NCI-H345 treated with DMSO at 0.1 percent for 48 hours (cell line): ENCODE measurements at regions not wholly inside any gene's neighbourhood (a gene's known extent, or its start where the extent isn't known, plus 50 kb on each side); places are given as distances from the start of the nearest gene placed in this dataset.
A peak's percentile ranks its signal among the peaks of the same experiment; 100 is the strongest.
"Not testable (repeated sequence)": the region's sequence is repeated elsewhere in the genome, so short reads cannot be mapped to it uniquely, and the experiment has no call there.

Experiments used
- DNase-seq: peaks from one replicate; lab custom pipeline; 2025; ENCODE audit not compliant: unreplicated experiment; lab: John Stamatoyannopoulos, UW

DNA sequence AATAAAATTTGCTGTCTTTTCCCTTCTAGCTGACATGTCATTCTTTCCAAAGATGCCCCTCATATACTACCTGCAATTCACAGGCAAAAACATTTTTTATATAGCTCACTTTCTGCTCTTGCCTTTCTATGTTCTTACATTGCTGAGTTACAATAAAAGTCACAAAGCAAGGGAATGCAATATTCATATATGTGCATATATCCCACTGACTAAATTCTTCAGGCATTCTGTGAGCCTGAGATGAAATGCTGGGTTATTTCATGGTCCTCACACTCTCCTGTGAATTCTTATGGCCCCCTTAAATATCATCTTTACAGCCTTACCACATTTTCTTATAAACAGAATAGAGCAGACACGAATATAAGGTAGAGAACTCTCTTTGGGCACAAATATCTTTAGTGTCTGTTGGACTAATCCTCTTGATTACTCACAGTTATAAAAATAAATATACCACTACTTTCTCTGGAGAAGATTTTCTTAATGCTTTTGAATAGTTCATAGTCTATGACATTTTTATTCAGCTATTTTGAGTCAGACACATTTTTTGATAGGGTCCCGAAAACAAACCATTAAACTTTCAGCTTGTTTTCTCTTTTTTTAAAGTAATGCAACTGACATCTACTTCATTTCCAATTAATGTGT lies 84.1 kb upstream of the H2AZ1 start:
- DNase-seq, result no peak

DNA sequence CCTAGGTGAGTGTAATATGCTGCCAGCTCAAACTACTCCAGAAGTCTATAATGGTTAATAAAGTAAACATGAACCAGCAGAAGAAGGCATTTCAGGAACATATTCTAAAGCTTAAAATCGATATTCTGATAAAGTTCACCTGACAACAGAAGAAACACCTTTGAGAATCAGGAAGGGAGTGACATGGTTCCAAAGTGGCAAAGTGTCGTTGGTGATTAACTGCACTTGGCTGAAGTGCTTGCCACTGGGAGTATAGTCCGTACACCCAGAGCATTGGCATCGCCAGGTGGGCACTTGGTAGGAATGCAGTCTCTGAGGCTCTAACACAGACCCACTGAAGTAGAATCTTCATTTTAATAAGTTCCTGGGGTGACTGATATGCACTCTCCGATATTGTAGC lies 76.0 kb upstream of the H2AZ1 start:
- DNase-seq, result no peak

DNA sequence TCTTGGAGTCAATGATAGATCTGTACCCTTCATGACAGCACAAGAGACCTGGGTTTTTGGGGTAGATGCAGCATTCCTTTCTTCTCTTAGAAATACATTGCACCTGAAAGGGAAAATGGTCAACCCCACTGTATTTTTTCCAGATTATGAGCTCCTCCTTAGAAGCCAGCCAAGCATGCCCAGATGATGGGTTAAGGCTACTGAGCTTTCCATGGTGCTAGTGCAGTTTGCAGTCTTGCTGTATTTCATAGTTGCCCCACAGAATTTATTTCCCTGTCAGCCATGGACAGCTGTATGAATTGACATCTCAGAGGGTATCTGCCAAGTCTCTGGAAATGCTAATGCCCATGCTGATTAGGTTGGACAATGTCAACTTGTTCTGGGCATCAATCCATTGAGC lies 73.7 kb upstream of the H2AZ1 start:
- no peak for DNase-seq

DNA sequence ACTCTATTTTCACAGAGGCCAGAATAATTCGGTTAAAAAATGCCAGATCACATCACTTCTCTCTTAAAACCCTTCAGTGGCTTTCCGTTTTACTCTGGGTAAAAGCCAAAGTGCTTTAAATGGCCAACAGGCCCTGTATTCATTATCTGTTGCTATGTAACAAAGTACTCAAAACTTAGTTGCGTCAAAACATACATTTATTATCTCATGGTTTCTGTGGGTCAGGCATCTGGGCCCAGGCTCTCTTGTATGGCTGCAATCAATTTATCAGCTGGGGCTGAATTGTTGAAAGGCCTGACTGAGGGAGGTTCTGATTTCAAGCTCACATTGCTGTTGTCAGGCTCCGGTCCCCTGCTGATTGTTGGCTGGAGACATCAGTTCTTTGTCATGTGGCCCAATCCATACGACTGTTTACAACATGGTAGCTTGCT lies 72.7 kb upstream of the H2AZ1 start:
- peak; percentile 56 for DNase-seq

DNA sequence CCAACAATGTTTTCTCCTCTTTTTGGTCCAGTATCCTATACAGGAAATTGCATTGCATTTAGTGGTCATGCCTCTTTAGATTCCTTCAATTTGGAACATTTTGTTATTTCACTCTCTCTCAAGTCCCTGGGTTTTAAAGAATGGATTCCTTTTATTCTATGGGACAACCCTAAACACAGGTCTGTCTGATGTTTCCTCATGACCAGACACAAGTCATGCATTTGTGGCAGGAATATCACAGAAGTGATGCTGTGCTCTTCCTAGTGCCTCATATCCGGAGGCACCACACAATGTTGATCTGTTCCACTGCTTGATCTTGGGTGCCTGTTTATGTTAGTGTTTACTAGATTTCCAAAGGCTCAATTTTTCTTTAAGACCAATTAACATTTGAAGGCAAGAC lies 69.7 kb upstream of the H2AZ1 start:
- DNase-seq, result no peak

DNA sequence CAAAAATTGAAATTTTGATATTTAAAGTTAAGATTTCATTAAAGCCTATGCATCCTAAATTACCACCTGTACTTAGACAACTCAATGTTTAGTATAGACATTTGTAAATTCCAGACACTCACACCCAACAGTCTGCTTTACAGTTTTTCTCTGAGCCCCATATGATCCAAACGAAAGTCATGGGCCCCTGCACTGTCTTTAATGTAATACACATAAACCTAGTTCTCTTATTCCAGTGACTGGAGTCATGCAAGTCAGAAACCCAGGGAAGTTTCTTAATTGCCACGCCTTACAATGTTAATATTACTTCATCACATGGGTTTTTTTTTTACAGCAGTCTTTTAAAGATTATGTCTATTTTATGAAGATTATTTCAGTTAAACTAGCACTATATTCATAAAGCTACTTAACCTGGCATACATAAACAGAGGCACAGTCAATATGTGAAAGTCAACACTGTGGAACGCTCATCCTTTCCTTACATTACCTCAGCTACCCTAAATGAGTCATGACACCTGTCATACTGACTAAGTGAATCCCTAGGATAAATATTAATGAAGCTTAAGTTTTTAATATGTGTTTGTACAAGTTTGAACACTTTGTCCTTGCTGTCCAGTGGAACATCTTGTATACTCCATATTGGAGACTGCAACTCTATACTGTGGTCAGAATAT lies 67.7 kb upstream of the H2AZ1 start:
- no peak for DNase-seq

DNA sequence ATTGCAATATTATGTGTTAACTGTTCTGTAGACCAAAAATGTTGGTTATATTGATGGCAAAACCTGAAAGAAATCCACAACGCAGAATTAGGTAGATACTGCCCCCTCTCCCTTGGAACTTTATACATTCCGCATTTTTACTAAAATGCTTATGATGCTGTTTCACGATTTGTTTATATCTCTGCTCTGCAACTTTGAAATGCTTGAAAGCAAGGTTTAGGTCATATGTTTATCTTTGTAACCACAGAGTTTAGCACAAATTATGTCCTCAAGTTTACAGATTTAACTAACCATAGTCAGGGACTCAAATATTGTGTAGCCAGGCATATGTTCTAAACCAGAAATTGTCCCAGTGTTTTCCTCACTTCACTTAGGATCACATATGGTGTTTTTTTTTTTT lies 66.1 kb upstream of the H2AZ1 start:
- no peak for DNase-seq

DNA sequence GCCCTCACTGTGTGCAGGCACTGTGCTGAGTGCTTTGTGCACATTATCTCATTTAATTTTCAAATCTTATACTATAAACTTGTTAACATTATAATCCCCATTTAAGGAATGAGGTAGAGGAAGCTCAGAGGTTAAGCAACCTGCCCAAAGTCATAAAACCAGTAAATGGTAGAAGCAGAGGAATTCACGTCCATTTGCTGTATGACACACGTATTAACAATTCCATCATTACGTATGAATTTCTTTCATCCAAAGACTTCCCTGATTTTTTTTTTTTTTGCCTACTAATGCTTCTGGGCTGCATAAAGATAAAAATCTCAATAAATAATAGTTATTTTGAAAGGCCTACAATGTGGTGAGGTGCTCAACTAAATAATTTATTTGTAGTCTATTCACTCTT lies 64.5 kb upstream of the H2AZ1 start:
- no peak for DNase-seq

DNA sequence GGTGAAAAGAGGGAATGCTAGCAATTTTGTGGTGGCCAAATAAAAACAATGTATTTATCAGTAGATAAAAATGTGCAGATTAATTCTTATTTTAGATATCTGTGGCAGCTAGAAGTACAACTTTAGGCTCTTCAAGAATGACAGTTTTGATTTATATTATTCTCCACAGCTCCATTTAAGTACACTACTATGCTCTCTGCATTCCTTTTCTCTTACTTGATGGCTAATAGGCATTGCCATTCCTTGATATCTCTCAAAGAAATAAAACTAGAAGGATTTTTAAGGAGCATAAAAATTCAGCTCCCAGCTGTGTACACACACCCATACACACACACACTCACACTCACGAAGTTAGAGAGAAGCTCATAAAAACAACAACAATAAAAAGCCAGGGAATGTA lies 59.4 kb upstream of the H2AZ1 start:
- DNase-seq, result no peak

DNA sequence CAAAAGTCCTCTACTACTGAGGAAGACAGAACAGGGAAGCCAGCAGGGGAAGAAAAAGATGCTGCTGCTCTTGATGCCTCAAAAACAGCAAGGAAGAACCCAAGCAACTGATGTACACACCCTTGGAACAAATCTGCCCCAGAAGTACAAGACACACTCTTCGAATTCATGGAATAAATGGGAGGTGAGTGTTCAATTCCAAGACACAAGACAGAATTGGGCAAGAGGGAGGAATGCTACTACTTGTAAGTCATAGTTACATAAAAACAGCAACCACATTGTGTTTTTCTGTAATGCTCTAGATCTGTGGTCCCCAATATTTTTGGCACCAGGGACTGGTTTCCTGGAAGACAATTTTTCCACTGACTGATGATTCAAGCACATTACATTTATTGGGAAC lies 58.0 kb upstream of the H2AZ1 start:
- no peak for DNase-seq

DNA sequence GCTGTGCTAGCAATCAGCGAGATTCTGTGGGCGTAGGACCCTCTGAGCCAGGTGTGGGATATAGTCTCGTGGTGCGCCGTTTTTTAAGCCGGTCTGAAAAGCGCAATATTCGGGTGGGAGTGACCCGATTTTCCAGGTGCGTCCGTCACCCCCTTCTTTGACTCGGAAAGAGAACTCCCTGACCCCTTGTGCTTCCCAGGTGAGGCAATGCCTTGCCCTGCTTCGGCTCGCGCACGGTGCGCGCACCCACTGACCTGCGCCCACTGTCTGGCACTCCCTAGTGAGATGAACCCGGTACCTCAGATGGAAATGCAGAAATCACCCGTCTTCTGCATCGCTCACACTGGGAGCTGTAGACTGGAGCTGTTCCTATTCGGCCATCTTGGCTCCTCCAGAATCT lies 56.1 kb upstream of the H2AZ1 start:
- not testable (repeated sequence) for DNase-seq
